A549 (cell line): ENCODE measurements at regions not wholly inside any gene's neighbourhood (a gene's known extent, or its start where the extent isn't known, plus 50 kb on each side); places are given as distances from the start of the nearest gene placed in this dataset.

Source experiments
- ATOH8 ChIP-seq: fragments of 250-450 bp; sonication (Bioruptor Pico); IDR thresholded peaks from 2 replicates; pipeline ENCODE4 v1.5.0; 2020; ENCODE audit warnings: low read depth, mild to moderate bottlenecking, moderate library complexity
- BHLHE40 ChIP-seq: IDR thresholded peaks from 2 replicates; pipeline ENCODE4 v1.6.1; 2012; ENCODE audit warnings: low read depth, low read length, inconsistent platforms
- ELK1 ChIP-seq: fragments of 150-350 bp; IDR thresholded peaks from 2 replicates; pipeline ENCODE4 v1.6.1; 2014; ENCODE audit warnings: low read depth, mild to moderate bottlenecking, low read length
- KDM5A ChIP-seq: fragments of 200-600 bp; sonication (generic); IDR thresholded peaks from 2 replicates; pipeline ENCODE4 v1.6.1; 2016; ENCODE audit warnings: antibody characterized with exemption, mild to moderate bottlenecking
- PBX3 ChIP-seq: IDR thresholded peaks from 2 replicates; pipeline ENCODE4 v1.6.1; 2012
- POLR2A ChIP-seq: IDR thresholded peaks from 2 replicates; pipeline ENCODE4 v1.6.1; 2012; ENCODE audit warnings: mild to moderate bottlenecking, low read length
- RFX5 ChIP-seq: fragments of 450-650 bp; IDR thresholded peaks from 2 replicates; pipeline ENCODE4 v1.7.1; 2014; ENCODE audit warnings: antibody characterized with exemption, mild to moderate bottlenecking, moderate library complexity
- ZC3H11A ChIP-seq: fragments of 450-650 bp; IDR thresholded peaks from 2 replicates; pipeline ENCODE4 v1.6.1; 2014; ENCODE audit warnings: antibody characterized with exemption, mild to moderate bottlenecking
- TF ChIP-seq, protein P1 (sequence below): fragments of >200 bp; sonication (Bioruptor Twin); formaldehyde crosslinking; IDR thresholded peaks from 3 replicates; pipeline ENCODE4 v1.5.1; 2016
- TF ChIP-seq, protein P2 (sequence below): fragments of 200-600 bp; sonication (generic); IDR thresholded peaks from 2 replicates; pipeline ENCODE4 v1.6.1; 2016; ENCODE audit warnings: antibody characterized with exemption, mild to moderate bottlenecking, moderate library complexity

- TF ChIP-seq KDM5A (no peak), ELK1 (no peak), BHLHE40 (no peak), ZC3H11A (no peak), ATOH8 (CRISPR knock-in tag) (no peak), RFX5 (no peak), PBX3 (no peak), POLR2A (no peak)
- TF ChIP-seq, protein P1, sequence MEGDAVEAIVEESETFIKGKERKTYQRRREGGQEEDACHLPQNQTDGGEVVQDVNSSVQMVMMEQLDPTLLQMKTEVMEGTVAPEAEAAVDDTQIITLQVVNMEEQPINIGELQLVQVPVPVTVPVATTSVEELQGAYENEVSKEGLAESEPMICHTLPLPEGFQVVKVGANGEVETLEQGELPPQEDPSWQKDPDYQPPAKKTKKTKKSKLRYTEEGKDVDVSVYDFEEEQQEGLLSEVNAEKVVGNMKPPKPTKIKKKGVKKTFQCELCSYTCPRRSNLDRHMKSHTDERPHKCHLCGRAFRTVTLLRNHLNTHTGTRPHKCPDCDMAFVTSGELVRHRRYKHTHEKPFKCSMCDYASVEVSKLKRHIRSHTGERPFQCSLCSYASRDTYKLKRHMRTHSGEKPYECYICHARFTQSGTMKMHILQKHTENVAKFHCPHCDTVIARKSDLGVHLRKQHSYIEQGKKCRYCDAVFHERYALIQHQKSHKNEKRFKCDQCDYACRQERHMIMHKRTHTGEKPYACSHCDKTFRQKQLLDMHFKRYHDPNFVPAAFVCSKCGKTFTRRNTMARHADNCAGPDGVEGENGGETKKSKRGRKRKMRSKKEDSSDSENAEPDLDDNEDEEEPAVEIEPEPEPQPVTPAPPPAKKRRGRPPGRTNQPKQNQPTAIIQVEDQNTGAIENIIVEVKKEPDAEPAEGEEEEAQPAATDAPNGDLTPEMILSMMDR: no peak
- TF ChIP-seq, protein P2, sequence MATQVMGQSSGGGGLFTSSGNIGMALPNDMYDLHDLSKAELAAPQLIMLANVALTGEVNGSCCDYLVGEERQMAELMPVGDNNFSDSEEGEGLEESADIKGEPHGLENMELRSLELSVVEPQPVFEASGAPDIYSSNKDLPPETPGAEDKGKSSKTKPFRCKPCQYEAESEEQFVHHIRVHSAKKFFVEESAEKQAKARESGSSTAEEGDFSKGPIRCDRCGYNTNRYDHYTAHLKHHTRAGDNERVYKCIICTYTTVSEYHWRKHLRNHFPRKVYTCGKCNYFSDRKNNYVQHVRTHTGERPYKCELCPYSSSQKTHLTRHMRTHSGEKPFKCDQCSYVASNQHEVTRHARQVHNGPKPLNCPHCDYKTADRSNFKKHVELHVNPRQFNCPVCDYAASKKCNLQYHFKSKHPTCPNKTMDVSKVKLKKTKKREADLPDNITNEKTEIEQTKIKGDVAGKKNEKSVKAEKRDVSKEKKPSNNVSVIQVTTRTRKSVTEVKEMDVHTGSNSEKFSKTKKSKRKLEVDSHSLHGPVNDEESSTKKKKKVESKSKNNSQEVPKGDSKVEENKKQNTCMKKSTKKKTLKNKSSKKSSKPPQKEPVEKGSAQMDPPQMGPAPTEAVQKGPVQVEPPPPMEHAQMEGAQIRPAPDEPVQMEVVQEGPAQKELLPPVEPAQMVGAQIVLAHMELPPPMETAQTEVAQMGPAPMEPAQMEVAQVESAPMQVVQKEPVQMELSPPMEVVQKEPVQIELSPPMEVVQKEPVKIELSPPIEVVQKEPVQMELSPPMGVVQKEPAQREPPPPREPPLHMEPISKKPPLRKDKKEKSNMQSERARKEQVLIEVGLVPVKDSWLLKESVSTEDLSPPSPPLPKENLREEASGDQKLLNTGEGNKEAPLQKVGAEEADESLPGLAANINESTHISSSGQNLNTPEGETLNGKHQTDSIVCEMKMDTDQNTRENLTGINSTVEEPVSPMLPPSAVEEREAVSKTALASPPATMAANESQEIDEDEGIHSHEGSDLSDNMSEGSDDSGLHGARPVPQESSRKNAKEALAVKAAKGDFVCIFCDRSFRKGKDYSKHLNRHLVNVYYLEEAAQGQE: no peak
These were observed 257.7 kb downstream of the DIPK2A start for GRCh38 chr3:144229330-144229729.
